ENCODE measurements at regions not wholly inside any gene's neighbourhood (a gene's known extent, or its start where the extent isn't known, plus 50 kb on each side); places are given as distances from the start of the nearest gene placed in this dataset.

- TF ChIP-seq CTCF (IDR thresholded peaks at IDR 0.05) (no peak), EZH2 (IDR thresholded peaks at IDR 0.05) (no peak)
Measured at GRCh38 chrX:125850693-125851092, 315.4 kb downstream of the DCAF12L2 start.

Data from neural progenitor cell (in vitro differentiated cells).